ENCODE measurements at regions not wholly inside any gene's neighbourhood (a gene's known extent, or its start where the extent isn't known, plus 50 kb on each side); places are given as distances from the start of the nearest gene placed in this dataset.

DNA sequence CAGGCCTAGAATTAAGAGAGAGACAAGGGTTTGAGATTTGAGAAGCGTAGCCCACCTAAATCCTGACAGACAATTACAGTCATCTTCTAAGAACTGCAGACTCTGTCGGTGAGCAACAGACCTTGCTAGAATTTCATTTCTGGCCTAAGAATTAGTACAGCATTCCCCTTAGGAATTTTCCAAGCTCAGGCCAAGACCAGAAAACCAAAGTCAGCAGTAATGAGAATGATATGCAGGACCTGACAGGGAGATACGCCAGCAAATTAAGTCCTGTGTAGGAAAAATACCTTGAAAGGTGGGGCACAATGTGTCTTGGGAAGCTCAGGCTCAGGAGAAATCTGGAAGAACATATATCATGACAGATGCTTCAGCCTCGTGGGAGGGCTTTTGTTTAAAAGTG lies 52.7 kb upstream of the HERPUD2 start:
- DNase-seq (ENCODE audit: low read depth), result no peak

DNA sequence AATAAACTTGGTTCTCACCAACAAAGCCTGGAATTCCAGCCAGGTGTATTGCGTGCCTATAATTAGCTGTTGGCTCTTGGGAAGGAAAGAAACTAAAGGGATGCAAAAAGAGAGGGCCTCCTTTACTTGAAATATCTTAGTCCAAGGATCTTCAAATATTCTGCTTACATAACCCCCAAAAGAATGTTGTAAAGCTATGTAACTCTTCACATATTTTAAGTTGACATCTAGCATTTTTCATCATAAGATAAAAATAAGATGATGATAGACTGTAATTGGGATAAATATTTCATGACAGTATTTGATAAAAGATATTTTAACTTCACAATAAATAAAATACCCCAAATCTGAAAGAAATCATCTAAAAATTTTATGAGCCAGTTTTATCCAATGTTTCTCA lies 52.5 kb upstream of the SEPTIN7 start:
- no peak for DNase-seq (ENCODE audit: low read depth)

DNA sequence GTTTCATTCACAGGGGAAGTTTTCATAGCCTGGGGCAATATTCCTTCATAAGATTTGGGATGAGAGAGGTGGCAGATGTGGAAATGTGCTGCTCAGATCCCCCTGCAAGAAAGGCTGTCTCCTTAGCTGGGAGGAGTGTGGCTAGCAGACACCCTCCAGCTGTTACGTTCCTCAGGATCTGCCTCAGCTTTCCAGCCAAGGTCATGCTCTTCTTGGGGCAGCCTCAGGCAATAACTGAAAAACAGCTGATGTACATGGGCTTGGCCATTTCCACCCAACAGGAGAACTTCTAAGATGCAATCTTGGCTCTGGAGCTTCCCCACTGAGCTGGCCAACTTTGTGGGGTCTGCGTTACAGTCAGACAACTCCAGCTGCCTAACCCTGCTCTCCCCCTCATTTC lies 51.3 kb upstream of the SEPTIN7 start:
- DNase-seq (ENCODE audit: low read depth), result peak; percentile 75
